Renal pelvis (tissue), 1 donor: ENCODE measurements at regions not wholly inside any gene's neighbourhood (a gene's known extent, or its start where the extent isn't known, plus 50 kb on each side); places are given as distances from the start of the nearest gene placed in this dataset.
"Not testable (repeated sequence)": the region's sequence is repeated elsewhere in the genome, so short reads cannot be mapped to it uniquely, and the experiment has no call there.

ENCODE experiments used
- DNase-seq: peaks from one replicate; pipeline ENCODE4 v3.0.0-alpha.2; 2013

GRCh38 chr7:23887660-23888059, 177.6 kb downstream of the STK31 start:
- DNase-seq, result no peak

- DNase-seq, result no peak
Observed at GRCh38 chr7:23888958-23889357, 178.9 kb downstream of the STK31 start.

- DNase-seq, result no peak
Observed at GRCh38 chr7:23889566-23889965, 179.5 kb downstream of the STK31 start.

- DNase-seq, result no peak
Observed at GRCh38 chr7:23892019-23892418, 182.0 kb downstream of the STK31 start.

- peak; percentile 33 for DNase-seq
Observed at GRCh38 chr7:23893176-23893941, 183.3 kb downstream of the STK31 start.

GRCh38 chr7:23893942-23894891, 184.2 kb downstream of the STK31 start:
- DNase-seq, result no peak

GRCh38 chr7:23894892-23895569, 185.0 kb downstream of the STK31 start:
- DNase-seq, result no peak

- DNase-seq, result no peak
Observed at GRCh38 chr7:23895666-23896096, 185.7 kb downstream of the STK31 start.

- no peak for DNase-seq
Observed at GRCh38 chr7:23898619-23899018, 188.6 kb downstream of the STK31 start.

- not testable (repeated sequence) for DNase-seq
Observed at GRCh38 chr7:23904901-23905300, 194.9 kb downstream of the STK31 start.

- DNase-seq, result no peak
Observed at GRCh38 chr7:23907012-23907411, 197.0 kb downstream of the STK31 start.

GRCh38 chr7:23909426-23909825, 199.4 kb downstream of the STK31 start:
- no peak for DNase-seq

GRCh38 chr7:23912065-23912464, 202.0 kb downstream of the STK31 start:
- no peak for DNase-seq

- DNase-seq, result no peak
Observed at GRCh38 chr7:23913016-23913415, 203.0 kb downstream of the STK31 start.

GRCh38 chr7:23915236-23915635, 205.2 kb downstream of the STK31 start:
- DNase-seq, result no peak

GRCh38 chr7:23918286-23918685, 208.3 kb downstream of the STK31 start:
- DNase-seq, result no peak

- no peak for DNase-seq
Observed at GRCh38 chr7:23918856-23919255, 208.8 kb downstream of the STK31 start.

GRCh38 chr7:23925088-23925487, 215.1 kb downstream of the STK31 start:
- no peak for DNase-seq

GRCh38 chr7:23927709-23928417, 217.8 kb downstream of the STK31 start:
- DNase-seq, result no peak

GRCh38 chr7:23928418-23928775, 218.4 kb downstream of the STK31 start:
- no peak for DNase-seq

GRCh38 chr7:23930312-23930711, 220.3 kb downstream of the STK31 start:
- no peak for DNase-seq

GRCh38 chr7:23931633-23932032, 221.6 kb downstream of the STK31 start:
- DNase-seq, result no peak
